Right lobe of liver (tissue), 4 donors: ENCODE measurements at regions not wholly inside any gene's neighbourhood (a gene's known extent, or its start where the extent isn't known, plus 50 kb on each side); places are given as distances from the start of the nearest gene placed in this dataset.

Experiments
- CTCF ChIP-seq, 4 donors: fragments of 200-600 bp in 3 of 4; fragments of 450-650 bp in 1 of 4; IDR thresholded peaks; one replicate each; pipeline versions ENCODE4 v1.5.1 to v1.8.0; 2016 to 2022; ENCODE audit warnings: antibody characterized with exemption in 4 of 4, mild to moderate bottlenecking in 2 of 4
- POLR2A ChIP-seq: fragments of 450-650 bp; IDR thresholded peaks from one replicate; pipeline ENCODE4 v1.6.1; 2017; ENCODE audit warnings: antibody characterized with exemption, mild to moderate bottlenecking
- donor health status: DM: no; HTN: no; CAD: no.
- donor health status: DM: no; HTN: no; CAD: no.
- donor health status: DM: no; HTN: yes; CAD: no.

- TF ChIP-seq CTCF (IDR thresholded peaks at IDR 0.05) (no peak), POLR2A (no peak)
Observed at GRCh38 chr5:57532513-57533497, 50.2 kb upstream of the ACTBL2 start.
